ENCODE measurements at regions not wholly inside any gene's neighbourhood (a gene's known extent, or its start where the extent isn't known, plus 50 kb on each side); places are given as distances from the start of the nearest gene placed in this dataset.

- no peaks in the 10 kb centered on the region for H3K79me2 ChIP-seq (ENCODE audit: control insufficient read depth in 1 of 2, insufficient read depth in 2 of 2, low read length in 2 of 2)
- H4K5ac ChIP-seq (ENCODE audit: insufficient read length, low read depth, low read length) = no peak overlapping the region
- no peak overlapping the region for H3K27ac ChIP-seq (ENCODE audit: low read depth, low read length)
- no peak overlapping the region for H3K56ac ChIP-seq (replicated peaks; ENCODE audit: insufficient read length, low read depth, low read length)
- ChIA-PET POLR2A (ENCODE audit: partially characterized antibody) (interaction anchor here (0.8 kb wide), 1 partner anchor 111 kb away, joined by 3 read pairs; no protein-coding TSS in a partner anchor), CTCF (ENCODE audit: partially characterized antibody) (interaction anchor here (0.5 kb wide), 1 partner anchor 441 kb away, joined by 4 read pairs; no protein-coding TSS in a partner anchor)
- DNase-seq (ENCODE audit: low read depth in 1 of 2, low spot score in 2 of 2) (no peak), FAIRE-seq (no peak)
- no peaks in the 10 kb centered on the region for H4K20me1 ChIP-seq (replicated peaks in 1 of 2; ENCODE audit: control insufficient read depth in 1 of 2, insufficient read depth in 2 of 2, low read length in 2 of 2)
- TF ChIP-seq CHD2 (IDR thresholded peaks at IDR 0.05; ENCODE audit: low read length) (no peak), SUZ12 (IDR thresholded peaks at IDR 0.05; ENCODE audit: low read length) (no peak)
- no peak overlapping the region for H3K18ac ChIP-seq (ENCODE audit: extremely low read depth, low read length)
- no peaks in the 10 kb centered on the region for H3K23me2 ChIP-seq (ENCODE audit: low read depth, low read length)
- H2AK5ac ChIP-seq (ENCODE audit: low read depth, low read length) = no peak overlapping the region
- no peak overlapping the region for H3K4me2 ChIP-seq (ENCODE audit: insufficient read depth in 1 of 2, low read depth in 2 of 2, low read length in 2 of 2)
- no peak overlapping the region for H2BK20ac ChIP-seq (ENCODE audit: low read length)
- H3K4me1 ChIP-seq (replicated peaks in 1 of 4; ENCODE audit: control insufficient read depth in 3 of 4, insufficient read depth in 4 of 4, low read length in 3 of 4) = no peaks in the 10 kb centered on the region
- H3K4ac ChIP-seq (replicated peaks; ENCODE audit: insufficient read length, low read depth, low read length) = no peak overlapping the region
- H4K8ac ChIP-seq (ENCODE audit: extremely low read depth, insufficient read depth, low read length) = no peak overlapping the region
- no peak overlapping the region for H3K23ac ChIP-seq (ENCODE audit: insufficient read length)
- no peaks in the 10 kb centered on the region; a peak in 1 of 8 replicates for H3K36me3 ChIP-seq (ENCODE audit: control insufficient read depth in 2 of 4, insufficient read depth in 4 of 4, low read length in 3 of 4)
- no peak overlapping the region for H2BK15ac ChIP-seq (ENCODE audit: low read length)
- H2BK12ac ChIP-seq (ENCODE audit: low read depth, low read length) = no peak overlapping the region
- no peak overlapping the region for H2BK5ac ChIP-seq (ENCODE audit: low read depth, low read length)
- WGBS, 2 experiments (ENCODE audit: extremely low coverage in 1 of 2, insufficient coverage in 1 of 2, insufficient read length in 1 of 2, insufficient replicate concordance in 2 of 2, low coverage in 1 of 2, low lambda C conversion rate in 2 of 2, missing lambda C conversion rate in 1 of 2) = 92% methylated on average over 12 of the region's 12 CpGs; no CpG with 5 or more reads in 1 of the 2 experiments
- H3K9me3 ChIP-seq (ENCODE audit: insufficient read depth in 2 of 2, low read depth in 1 of 2, low read length in 1 of 2) = no peaks in the 10 kb centered on the region
- H4K91ac ChIP-seq (replicated peaks; ENCODE audit: insufficient read length, low read length) = no peak overlapping the region
- no peak overlapping the region for H2BK120ac ChIP-seq (replicated peaks; ENCODE audit: low read depth, low read length)
- H3K4me3 ChIP-seq (ENCODE audit: extremely low read depth in 1 of 4, insufficient read depth in 2 of 4, low read depth in 3 of 4, low read length in 4 of 4) = no peak overlapping the region
- no peak overlapping the region for H3K9ac ChIP-seq (replicated peaks in 1 of 4; ENCODE audit: extremely low read depth in 1 of 4, low read depth in 3 of 4, low read length in 3 of 4)
- H3K14ac ChIP-seq (ENCODE audit: insufficient read length) = no peak overlapping the region
- H2AFZ ChIP-seq (ENCODE audit: low read length) = no peak overlapping the region
- no peaks in the 10 kb centered on the region for H3K27me3 ChIP-seq (replicated peaks in 1 of 4; ENCODE audit: control insufficient read depth in 3 of 4, extremely low read depth in 1 of 4, insufficient read depth in 3 of 4, low read length in 3 of 4)
- no peaks in the 10 kb centered on the region for H3K79me1 ChIP-seq (ENCODE audit: low read depth, low read length)
These were observed 129.2 kb upstream of the MEIS1 start for GRCh38 chr2:66305718-66306117.
